Right lobe of liver (tissue), 4 donors: ENCODE measurements at regions not wholly inside any gene's neighbourhood (a gene's known extent, or its start where the extent isn't known, plus 50 kb on each side); places are given as distances from the start of the nearest gene placed in this dataset.

Experiments
- CTCF ChIP-seq, 4 donors: fragments of 200-600 bp in 3 of 4; fragments of 450-650 bp in 1 of 4; IDR thresholded peaks; one replicate each; pipeline versions ENCODE4 v1.5.1 to v1.8.0; 2016 to 2022; ENCODE audit warnings: antibody characterized with exemption in 4 of 4, mild to moderate bottlenecking in 2 of 4
- POLR2A ChIP-seq: fragments of 450-650 bp; IDR thresholded peaks from one replicate; pipeline ENCODE4 v1.6.1; 2017; ENCODE audit warnings: antibody characterized with exemption, mild to moderate bottlenecking
- donor health status: DM: no; HTN: no; CAD: no.
- donor health status: DM: no; HTN: no; CAD: no.
- donor health status: DM: no; HTN: yes; CAD: no.

- TF ChIP-seq CTCF (IDR thresholded peaks at IDR 0.05) (no peak), POLR2A (no peak)
Measured at GRCh38 chr16:50863644-50864144, 121.8 kb downstream of the CYLD start.
